ENCODE measurements at regions not wholly inside any gene's neighbourhood (a gene's known extent, or its start where the extent isn't known, plus 50 kb on each side); places are given as distances from the start of the nearest gene placed in this dataset.
"Not testable (repeated sequence)": the region's sequence is repeated elsewhere in the genome, so short reads cannot be mapped to it uniquely, and the experiment has no call there.

- DNase-seq, result not testable (repeated sequence)
Observed at GRCh38 chr2:95686056-95686825, 94.4 kb downstream of the TRIM43 start.

GRCh38 chr2:95687852-95688251 lies 96.1 kb downstream of the TRIM43 start:
- DNase-seq, result not testable (repeated sequence)

- DNase-seq, result not testable (repeated sequence)
Observed at GRCh38 chr2:95691210-95691609, 99.4 kb downstream of the TRIM43 start.

- DNase-seq, result not testable (repeated sequence)
Observed at GRCh38 chr2:95693071-95693846, 101.5 kb downstream of the TRIM43 start.

DNA sequence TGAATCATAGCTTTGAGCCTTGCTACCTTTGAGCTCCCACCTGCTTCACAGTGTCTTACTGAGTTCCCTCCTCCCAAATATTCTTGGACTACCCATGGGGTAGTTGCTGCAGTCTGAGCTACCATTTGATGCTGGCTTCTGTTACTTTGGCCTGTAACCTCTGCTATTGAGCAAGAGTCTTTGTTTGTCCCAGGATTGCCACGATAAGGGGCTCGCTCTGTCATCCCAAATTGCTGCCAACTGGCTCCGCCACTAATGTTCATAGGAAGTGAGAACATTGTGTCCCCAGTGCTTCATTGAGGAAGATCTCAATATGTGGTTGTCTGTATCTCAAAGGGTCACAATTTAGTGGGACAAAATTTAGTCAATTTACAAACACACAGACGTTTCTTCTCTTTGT lies 103.8 kb downstream of the TRIM43 start:
- DNase-seq, result no peak

DNA sequence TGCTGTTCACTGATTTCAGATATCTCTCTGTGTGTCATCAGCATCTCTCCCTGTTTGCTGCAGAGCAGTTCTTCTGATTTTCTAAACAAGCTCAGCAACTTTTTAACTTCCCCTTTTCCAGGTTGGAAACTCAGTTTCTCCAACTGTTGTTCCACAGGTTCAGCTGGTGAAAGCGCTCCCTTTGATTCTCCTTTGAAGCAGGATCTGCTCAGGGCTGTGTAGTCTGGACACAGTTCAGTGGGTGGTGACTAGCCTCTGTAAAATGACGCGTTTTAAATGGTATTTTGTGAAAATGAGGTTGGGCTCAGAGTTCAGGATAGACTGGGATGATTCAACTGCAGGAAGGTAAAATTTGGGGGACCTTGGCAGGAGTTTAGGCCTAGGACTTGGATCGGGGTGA lies 106.3 kb downstream of the TRIM43 start:
- DNase-seq, result no peak

DNA sequence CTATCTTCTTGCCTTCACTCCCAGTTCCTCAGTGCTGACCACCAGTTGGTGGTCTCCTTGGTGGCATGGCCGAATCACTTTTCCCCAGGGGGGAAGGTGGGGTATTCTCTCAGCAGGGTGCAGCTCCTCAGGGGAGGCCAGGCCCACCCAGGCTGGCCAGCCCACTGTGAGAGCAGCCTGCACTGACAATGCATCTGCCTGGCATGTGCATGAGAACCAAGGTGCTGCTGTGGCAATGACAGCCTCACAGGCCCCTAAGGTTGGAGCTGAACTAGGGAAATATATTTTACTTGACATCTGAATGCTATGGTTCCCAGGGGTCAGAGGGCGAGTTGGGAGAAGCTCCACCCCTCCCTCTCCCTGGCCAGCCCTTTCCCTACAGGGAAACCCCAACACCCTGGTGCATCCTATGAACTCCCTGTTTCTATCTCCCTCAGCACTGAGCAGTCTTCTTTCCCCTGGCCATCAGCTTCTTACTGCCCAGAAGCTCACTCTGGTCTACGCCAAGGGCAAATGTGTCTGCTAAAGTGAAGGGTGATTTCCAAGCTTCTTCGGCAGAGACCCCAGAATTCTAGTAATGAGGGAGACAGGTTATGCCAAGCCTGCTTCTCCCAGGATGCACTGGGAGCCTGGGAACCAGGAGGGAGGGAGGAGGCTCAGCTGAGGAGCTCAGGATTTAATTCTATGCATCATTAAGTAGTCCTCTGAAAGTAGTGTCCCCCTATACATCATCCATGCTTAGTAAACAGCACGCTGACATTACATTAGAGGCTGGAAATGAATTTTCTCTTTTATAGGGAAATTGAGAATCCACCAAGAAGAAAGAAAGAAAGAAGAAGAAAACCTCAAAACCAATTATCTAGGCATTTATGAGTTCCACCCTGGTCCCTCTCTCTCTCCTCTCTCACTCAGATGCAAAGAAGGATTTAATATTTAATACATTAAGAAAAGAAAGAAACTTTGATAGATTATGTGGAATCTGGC lies 107.7 kb downstream of the TRIM43 start:
- not testable (repeated sequence) for DNase-seq

GRCh38 chr2:95700519-95700918 lies 108.7 kb downstream of the TRIM43 start:
- DNase-seq, result no peak

DNA sequence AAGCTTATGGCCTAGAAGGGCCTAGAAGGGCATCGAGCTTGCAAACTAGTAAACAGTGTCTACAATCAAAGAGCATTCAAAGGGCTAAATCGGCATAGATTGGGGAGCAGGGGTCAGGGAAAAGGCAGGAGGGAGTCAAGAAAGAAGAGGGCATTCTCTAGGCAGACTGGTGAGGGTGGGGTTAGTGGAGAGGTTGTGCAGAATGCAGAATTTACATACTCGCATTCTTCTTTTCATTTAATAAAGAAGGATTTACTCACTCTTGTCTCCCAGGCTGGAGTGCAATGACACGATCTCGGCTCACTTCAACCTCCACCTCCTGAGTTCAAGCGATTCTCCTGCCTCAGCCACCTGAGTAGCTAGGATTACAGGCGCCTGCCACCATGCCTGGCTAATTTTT lies 110.7 kb downstream of the TRIM43 start:
- DNase-seq, result no peak

GRCh38 chr2:95707161-95707560 lies 115.4 kb downstream of the TRIM43 start:
- not testable (repeated sequence) for DNase-seq

GRCh38 chr2:95707837-95708236 lies 116.0 kb downstream of the TRIM43 start:
- DNase-seq, result no peak

GRCh38 chr2:95709831-95710230 lies 118.0 kb downstream of the TRIM43 start:
- DNase-seq, result no peak

DNA sequence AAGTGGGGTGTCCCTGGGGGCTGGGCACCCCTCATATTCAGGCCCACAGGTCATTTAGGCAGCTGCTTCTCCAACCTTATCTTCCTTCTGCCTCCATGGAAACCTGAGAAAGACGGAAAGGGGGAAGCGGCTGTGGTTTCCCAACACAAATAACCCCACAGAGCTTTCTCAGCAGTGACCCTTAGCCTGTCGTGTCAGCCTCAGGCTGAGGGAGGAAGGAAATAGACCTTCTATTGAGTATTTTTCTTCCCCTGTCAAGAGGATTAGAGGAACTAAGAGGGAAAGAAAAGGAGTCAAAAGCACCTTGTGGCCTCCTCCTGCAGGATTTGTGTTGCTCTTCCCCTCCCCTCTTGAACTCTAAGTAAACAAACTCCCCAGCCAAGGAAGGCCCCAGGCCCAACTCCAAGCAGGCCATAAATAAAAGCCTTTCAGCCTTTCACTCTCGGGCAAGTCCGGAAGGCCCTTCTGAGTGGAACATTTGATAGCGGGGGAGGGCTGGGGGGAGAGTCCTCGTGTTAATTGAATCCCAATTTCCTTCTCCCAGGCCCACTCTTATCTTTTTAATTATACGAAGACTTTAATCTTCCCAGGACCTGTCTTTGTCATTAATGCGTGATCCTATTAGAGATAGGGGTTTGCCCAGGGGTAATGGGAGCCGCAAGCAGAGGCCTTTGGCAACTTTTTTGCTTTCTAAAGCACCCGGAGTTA lies 121.8 kb downstream of the TRIM43 start:
- not testable (repeated sequence) for DNase-seq

DNA sequence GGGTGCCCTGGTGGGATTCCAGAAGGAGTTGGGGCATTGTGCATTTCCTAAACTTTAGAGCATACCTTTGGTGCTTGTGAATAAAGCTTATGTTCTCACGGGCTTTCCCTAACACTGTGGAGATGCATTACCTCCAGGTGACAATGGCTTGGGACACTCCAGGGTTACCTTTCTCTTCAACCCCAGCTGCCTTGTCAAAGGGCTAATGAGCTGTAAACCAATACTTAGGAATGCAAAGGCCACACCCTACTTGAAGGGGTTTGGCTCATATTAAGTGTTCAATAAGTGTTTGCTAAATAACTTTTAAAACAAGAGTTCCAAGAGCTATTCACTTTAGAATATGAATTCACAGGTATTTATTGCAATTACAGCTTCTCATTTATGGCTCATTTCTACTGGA lies 122.6 kb downstream of the TRIM43 start:
- DNase-seq, result not testable (repeated sequence)

- no peak for DNase-seq
Observed at GRCh38 chr2:95719473-95720060, 127.8 kb downstream of the TRIM43 start.

DNA sequence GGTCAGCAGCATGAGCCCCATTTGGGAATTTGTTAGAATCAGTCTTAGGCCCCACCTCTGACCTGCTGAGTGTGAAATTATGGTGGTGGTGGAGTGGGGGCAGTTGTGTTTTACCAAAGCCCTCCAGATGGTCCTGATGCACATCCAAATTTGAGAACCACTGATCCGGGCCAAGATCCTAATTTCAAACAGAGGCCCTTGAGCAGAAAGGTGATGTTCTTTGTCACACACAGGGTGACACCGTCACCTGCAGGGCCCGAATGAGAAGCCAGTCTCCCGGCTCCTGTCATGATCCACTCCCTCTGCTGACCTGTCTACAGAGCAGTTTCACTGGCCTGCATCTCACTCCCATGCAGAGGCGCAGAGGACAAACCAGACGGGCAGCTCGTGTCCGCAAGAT lies 129.9 kb downstream of the TRIM43 start:
- no peak for DNase-seq

GRCh38 chr2:95722131-95722697 lies 130.4 kb downstream of the TRIM43 start:
- no peak for DNase-seq

GRCh38 chr2:95723627-95724210 lies 131.9 kb downstream of the TRIM43 start:
- DNase-seq, result not testable (repeated sequence)

DNA sequence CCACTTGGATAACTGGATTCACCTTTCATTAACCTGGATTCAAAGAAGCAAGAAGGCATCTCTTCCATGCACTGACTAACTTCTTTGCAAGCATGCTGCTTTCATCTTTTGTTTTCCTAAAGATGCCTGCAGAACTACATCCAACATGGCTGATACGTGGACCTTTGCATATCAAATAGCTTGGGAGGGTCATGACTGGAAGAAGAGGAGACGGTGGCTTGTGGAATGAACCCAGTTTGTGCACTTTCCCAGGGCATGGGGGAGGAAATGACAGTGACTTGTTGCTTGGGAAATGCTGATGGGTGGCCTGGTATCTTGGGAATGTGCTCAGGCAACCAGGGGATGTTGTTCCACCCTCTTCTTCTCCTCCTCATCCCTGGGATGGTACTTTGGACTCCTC lies 133.4 kb downstream of the TRIM43 start:
- DNase-seq, result not testable (repeated sequence)

DNA sequence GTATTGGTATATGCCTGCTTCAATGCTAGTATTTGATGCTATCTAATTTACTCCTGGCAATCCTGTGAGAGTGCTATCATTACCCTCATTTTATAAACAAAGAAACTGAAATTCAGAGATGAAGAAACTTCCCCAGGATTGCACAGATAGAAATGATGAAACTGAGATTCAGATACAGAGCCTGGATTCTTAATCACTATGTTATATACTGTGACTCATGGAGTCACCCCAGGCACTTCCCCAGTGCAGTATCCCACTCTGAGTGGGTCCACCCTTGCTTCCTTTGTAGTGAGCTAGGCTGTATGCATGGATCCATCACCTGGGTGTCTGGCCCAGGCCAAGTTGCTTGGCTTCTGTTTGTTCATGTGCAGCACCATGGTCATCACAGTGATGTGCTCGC lies 133.9 kb downstream of the TRIM43 start:
- not testable (repeated sequence) for DNase-seq

DNA sequence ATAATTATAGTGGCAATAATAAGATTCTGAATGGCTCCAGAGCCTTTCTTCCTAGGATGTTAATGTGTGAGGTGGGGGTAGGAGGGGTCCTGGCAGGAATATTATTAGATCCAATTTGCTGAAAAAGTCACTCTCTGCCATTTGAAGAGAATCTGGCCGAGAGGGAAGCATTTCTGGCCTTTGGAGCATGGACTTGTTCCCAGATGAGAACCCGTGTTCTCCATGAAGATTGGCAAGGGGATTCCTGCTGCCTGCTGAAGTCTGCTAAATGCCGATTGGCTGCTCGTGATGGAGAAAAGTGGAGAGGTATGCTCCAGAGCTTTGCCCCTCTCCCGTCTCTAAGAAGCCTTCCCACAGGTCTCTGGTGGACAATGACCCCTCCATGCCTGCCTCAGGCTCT lies 135.6 kb downstream of the TRIM43 start:
- DNase-seq, result not testable (repeated sequence)
